Immature natural killer cell (primary cell): ENCODE measurements at regions not wholly inside any gene's neighbourhood (a gene's known extent, or its start where the extent isn't known, plus 50 kb on each side); places are given as distances from the start of the nearest gene placed in this dataset.

ENCODE experiments used
- DNase-seq, 3 donors: peaks; one replicate each; pipeline ENCODE4 v3.0.0; 2022; ENCODE audit warnings: mixed read lengths in 1 of 3
- H3K27ac Mint-ChIP-seq, 6 donors: one replicate each; pipeline ENCODE4 v1.8.0; 2020; ENCODE audit warnings: mixed read lengths in 6 of 6, mild to moderate bottlenecking in 5 of 6, inconsistent platforms in 4 of 6, moderate library complexity in 3 of 6
- H3K27me3 Mint-ChIP-seq, 3 donors: one replicate each; pipeline ENCODE4 v1.8.0; 2020 to 2021; ENCODE audit warnings: low read depth in 3 of 3, mild to moderate bottlenecking in 3 of 3, mixed read lengths in 3 of 3, moderate library complexity in 3 of 3, inconsistent platforms in 1 of 3
- H3K36me3 Mint-ChIP-seq, 3 donors: one replicate each; pipeline ENCODE4 v1.8.0; 2020; ENCODE audit warnings: mixed read lengths in 3 of 3, inconsistent platforms in 2 of 3, mild to moderate bottlenecking in 2 of 3
- H3K4me1 Mint-ChIP-seq, 2 donors: one replicate each; pipeline ENCODE4 v1.8.0; 2020; ENCODE audit warnings: inconsistent platforms in 2 of 2, mild to moderate bottlenecking in 2 of 2, mixed read lengths in 2 of 2, moderate library complexity in 1 of 2
- H3K4me3 Mint-ChIP-seq, 5 donors: one replicate each; pipeline ENCODE4 v1.8.0; 2020; ENCODE audit warnings: mild to moderate bottlenecking in 5 of 5, mixed read lengths in 5 of 5, inconsistent platforms in 3 of 5, moderate library complexity in 3 of 5
- H3K9me3 Mint-ChIP-seq, 6 donors: one replicate each; pipeline ENCODE4 v1.8.0; 2020; ENCODE audit warnings: mild to moderate bottlenecking in 6 of 6, mixed read lengths in 6 of 6, inconsistent platforms in 4 of 6, moderate library complexity in 3 of 6

GRCh38 chrX:69076088-69076487 lies 89.2 kb downstream of the PJA1 start:
- Mint-ChIP-seq H3K27ac (no peak overlapping the region), H3K4me1 (no peaks in the 10 kb centered on the region), H3K36me3 (no peaks in the 10 kb centered on the region), H3K9me3 (no peaks in the 10 kb centered on the region), H3K4me3 (no peak overlapping the region), H3K27me3 (peaks cover 2 to 7% (median 2%) of the 10 kb centered on the region in 3 donors)
- no peak for DNase-seq

- Mint-ChIP-seq H3K36me3 (no peaks in the 10 kb centered on the region), H3K4me1 (no peaks in the 10 kb centered on the region), H3K27ac (no peak overlapping the region), H3K4me3 (no peak overlapping the region), H3K9me3 (no peaks in the 10 kb centered on the region), H3K27me3 (peaks cover 2 to 7% (median 2%) of the 10 kb centered on the region in 3 donors)
- no peak for DNase-seq
Measured at GRCh38 chrX:69074726-69075125, 90.5 kb downstream of the PJA1 start.

- DNase-seq = no peak
- no peaks in the 10 kb centered on the region for H3K9me3 Mint-ChIP-seq
- no peaks in the 10 kb centered on the region for H3K36me3 Mint-ChIP-seq
- H3K27ac Mint-ChIP-seq = no peak overlapping the region
- no peak overlapping the region for H3K4me3 Mint-ChIP-seq
- no peaks in the 10 kb centered on the region for H3K4me1 Mint-ChIP-seq
- peaks cover 0 to 7% (median 2%) of the 10 kb centered on the region in 3 donors for H3K27me3 Mint-ChIP-seq
Measured at GRCh38 chrX:69073721-69074120, 91.5 kb downstream of the PJA1 start.

GRCh38 chrX:69073241-69073640 lies 92.0 kb downstream of the PJA1 start:
- DNase-seq = no peak
- H3K27me3 Mint-ChIP-seq = peaks cover 0 to 7% (median 2%) of the 10 kb centered on the region in 3 donors
- H3K9me3 Mint-ChIP-seq = no peaks in the 10 kb centered on the region
- peak overlapping the region in 1 of 6 donors; percentile 26 for H3K27ac Mint-ChIP-seq
- no peaks in the 10 kb centered on the region for H3K36me3 Mint-ChIP-seq
- no peaks in the 10 kb centered on the region for H3K4me1 Mint-ChIP-seq
- no peak overlapping the region for H3K4me3 Mint-ChIP-seq

- H3K27ac Mint-ChIP-seq = no peak overlapping the region
- no peak overlapping the region for H3K4me3 Mint-ChIP-seq
- H3K4me1 Mint-ChIP-seq = no peaks in the 10 kb centered on the region
- no peak for DNase-seq
- H3K27me3 Mint-ChIP-seq = peaks cover 0 to 7% (median 2%) of the 10 kb centered on the region in 3 donors
- no peaks in the 10 kb centered on the region for H3K36me3 Mint-ChIP-seq
- H3K9me3 Mint-ChIP-seq = no peaks in the 10 kb centered on the region
Measured at GRCh38 chrX:69072486-69073006, 92.7 kb downstream of the PJA1 start.

GRCh38 chrX:69070949-69071650 lies 94.2 kb downstream of the PJA1 start:
- peaks cover 0 to 5% (median 1%) of the 10 kb centered on the region in 3 donors for H3K27me3 Mint-ChIP-seq
- H3K36me3 Mint-ChIP-seq = no peaks in the 10 kb centered on the region
- no peak overlapping the region for H3K27ac Mint-ChIP-seq
- H3K4me3 Mint-ChIP-seq = no peak overlapping the region
- no peak for DNase-seq
- no peaks in the 10 kb centered on the region for H3K4me1 Mint-ChIP-seq
- no peaks in the 10 kb centered on the region for H3K9me3 Mint-ChIP-seq

- no peak for DNase-seq
- Mint-ChIP-seq H3K4me3 (no peak overlapping the region), H3K4me1 (no peaks in the 10 kb centered on the region), H3K27me3 (peaks cover 0 to 4% (median 1%) of the 10 kb centered on the region in 3 donors), H3K36me3 (no peaks in the 10 kb centered on the region), H3K9me3 (no peaks in the 10 kb centered on the region), H3K27ac (no peak overlapping the region)
Measured at GRCh38 chrX:69069876-69070275, 95.4 kb downstream of the PJA1 start.

- no peaks in the 10 kb centered on the region for H3K4me1 Mint-ChIP-seq
- H3K36me3 Mint-ChIP-seq = no peaks in the 10 kb centered on the region
- H3K4me3 Mint-ChIP-seq = no peak overlapping the region
- H3K9me3 Mint-ChIP-seq = no peaks in the 10 kb centered on the region
- no peak for DNase-seq
- no peak overlapping the region for H3K27ac Mint-ChIP-seq
- H3K27me3 Mint-ChIP-seq = peaks cover 0 to 4% (median 1%) of the 10 kb centered on the region in 3 donors
Measured at GRCh38 chrX:69069086-69069445, 96.2 kb downstream of the PJA1 start.

GRCh38 chrX:69068301-69069085 lies 96.8 kb downstream of the PJA1 start:
- H3K36me3 Mint-ChIP-seq = no peaks in the 10 kb centered on the region
- no peak overlapping the region for H3K4me3 Mint-ChIP-seq
- H3K27ac Mint-ChIP-seq = no peak overlapping the region
- H3K9me3 Mint-ChIP-seq = no peaks in the 10 kb centered on the region
- H3K4me1 Mint-ChIP-seq = no peaks in the 10 kb centered on the region
- H3K27me3 Mint-ChIP-seq = peaks cover 0 to 1% (median 0%) of the 10 kb centered on the region in 3 donors
- no peak for DNase-seq

GRCh38 chrX:69067841-69068240 lies 97.4 kb downstream of the PJA1 start:
- no peaks in the 10 kb centered on the region for H3K4me1 Mint-ChIP-seq
- H3K4me3 Mint-ChIP-seq = no peak overlapping the region
- peaks cover 0 to 1% (median 0%) of the 10 kb centered on the region in 3 donors for H3K27me3 Mint-ChIP-seq
- H3K27ac Mint-ChIP-seq = no peak overlapping the region
- no peak for DNase-seq
- no peaks in the 10 kb centered on the region for H3K36me3 Mint-ChIP-seq
- no peaks in the 10 kb centered on the region for H3K9me3 Mint-ChIP-seq

GRCh38 chrX:69066966-69067525 lies 98.2 kb downstream of the PJA1 start:
- no peak overlapping the region for H3K27ac Mint-ChIP-seq
- no peaks in the 10 kb centered on the region for H3K9me3 Mint-ChIP-seq
- no peaks in the 10 kb centered on the region for H3K4me1 Mint-ChIP-seq
- no peaks in the 10 kb centered on the region for H3K36me3 Mint-ChIP-seq
- H3K27me3 Mint-ChIP-seq = peaks cover 0 to 4% (median 0%) of the 10 kb centered on the region in 3 donors
- no peak for DNase-seq
- no peak overlapping the region for H3K4me3 Mint-ChIP-seq

GRCh38 chrX:69066021-69066757 lies 99.1 kb downstream of the PJA1 start:
- H3K27me3 Mint-ChIP-seq = peaks cover 0 to 4% (median 0%) of the 10 kb centered on the region in 3 donors
- H3K9me3 Mint-ChIP-seq = no peaks in the 10 kb centered on the region
- no peaks in the 10 kb centered on the region for H3K4me1 Mint-ChIP-seq
- no peaks in the 10 kb centered on the region for H3K36me3 Mint-ChIP-seq
- H3K27ac Mint-ChIP-seq = no peak overlapping the region
- H3K4me3 Mint-ChIP-seq = no peak overlapping the region
- DNase-seq = no peak

- H3K4me1 Mint-ChIP-seq = no peaks in the 10 kb centered on the region
- H3K27ac Mint-ChIP-seq = no peak overlapping the region
- no peak for DNase-seq
- H3K9me3 Mint-ChIP-seq = no peaks in the 10 kb centered on the region
- no peaks in the 10 kb centered on the region for H3K36me3 Mint-ChIP-seq
- peaks cover 0 to 4% (median 2%) of the 10 kb centered on the region in 3 donors for H3K27me3 Mint-ChIP-seq
- no peak overlapping the region for H3K4me3 Mint-ChIP-seq
Measured at GRCh38 chrX:69065451-69065850, 99.8 kb downstream of the PJA1 start.

- no peak overlapping the region for H3K4me3 Mint-ChIP-seq
- DNase-seq = no peak
- no peaks in the 10 kb centered on the region for H3K4me1 Mint-ChIP-seq
- no peaks in the 10 kb centered on the region for H3K9me3 Mint-ChIP-seq
- peaks cover 0 to 4% (median 2%) of the 10 kb centered on the region in 3 donors for H3K27me3 Mint-ChIP-seq
- no peak overlapping the region for H3K27ac Mint-ChIP-seq
- no peaks in the 10 kb centered on the region for H3K36me3 Mint-ChIP-seq
Measured at GRCh38 chrX:69063486-69063885, 101.8 kb downstream of the PJA1 start.
